ENCODE measurements at regions not wholly inside any gene's neighbourhood (a gene's known extent, or its start where the extent isn't known, plus 50 kb on each side); places are given as distances from the start of the nearest gene placed in this dataset.

DNA sequence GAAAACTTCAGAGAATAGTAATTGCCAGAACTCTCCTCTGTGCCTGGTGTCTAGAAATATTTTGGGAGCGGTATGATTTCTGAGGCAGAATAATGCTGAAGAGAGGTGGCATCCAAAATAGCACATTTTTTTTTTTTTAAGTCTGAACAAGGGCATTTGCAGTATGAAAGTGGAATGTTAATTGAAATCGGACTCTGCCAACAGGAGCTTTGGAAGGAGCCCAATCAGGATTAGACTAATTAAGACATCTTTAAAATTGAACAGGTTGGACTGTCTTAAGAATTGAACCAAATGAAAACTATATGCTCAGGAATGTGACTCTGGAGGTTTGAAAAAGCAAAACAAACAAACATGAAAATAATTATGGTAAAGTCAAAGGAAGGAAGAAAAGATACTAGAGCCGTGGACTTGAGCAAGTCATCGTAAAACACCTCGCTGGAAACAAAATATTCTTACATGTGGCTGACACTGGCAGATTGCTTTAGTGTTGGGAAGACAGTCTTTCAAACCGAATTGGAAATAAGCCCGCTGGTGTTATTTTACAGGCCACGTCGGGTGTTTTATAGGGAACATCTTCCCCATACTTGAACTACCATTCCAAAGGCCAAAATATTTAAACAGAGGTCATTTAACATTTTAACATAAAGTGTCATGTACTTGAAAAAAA lies 436.3 kb downstream of the VRK1 start:
- TF ChIP-seq, protein P1, sequence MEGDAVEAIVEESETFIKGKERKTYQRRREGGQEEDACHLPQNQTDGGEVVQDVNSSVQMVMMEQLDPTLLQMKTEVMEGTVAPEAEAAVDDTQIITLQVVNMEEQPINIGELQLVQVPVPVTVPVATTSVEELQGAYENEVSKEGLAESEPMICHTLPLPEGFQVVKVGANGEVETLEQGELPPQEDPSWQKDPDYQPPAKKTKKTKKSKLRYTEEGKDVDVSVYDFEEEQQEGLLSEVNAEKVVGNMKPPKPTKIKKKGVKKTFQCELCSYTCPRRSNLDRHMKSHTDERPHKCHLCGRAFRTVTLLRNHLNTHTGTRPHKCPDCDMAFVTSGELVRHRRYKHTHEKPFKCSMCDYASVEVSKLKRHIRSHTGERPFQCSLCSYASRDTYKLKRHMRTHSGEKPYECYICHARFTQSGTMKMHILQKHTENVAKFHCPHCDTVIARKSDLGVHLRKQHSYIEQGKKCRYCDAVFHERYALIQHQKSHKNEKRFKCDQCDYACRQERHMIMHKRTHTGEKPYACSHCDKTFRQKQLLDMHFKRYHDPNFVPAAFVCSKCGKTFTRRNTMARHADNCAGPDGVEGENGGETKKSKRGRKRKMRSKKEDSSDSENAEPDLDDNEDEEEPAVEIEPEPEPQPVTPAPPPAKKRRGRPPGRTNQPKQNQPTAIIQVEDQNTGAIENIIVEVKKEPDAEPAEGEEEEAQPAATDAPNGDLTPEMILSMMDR (IDR thresholded peaks at IDR 0.05): no peak
- TF ChIP-seq EZH2phosphoT487 (IDR thresholded peaks at IDR 0.05; ENCODE audit: borderline replicate concordance, low read depth) (no peak), MXI1 (IDR thresholded peaks at IDR 0.05; ENCODE audit: low read depth, low read length) (no peak), RCOR1 (IDR thresholded peaks at IDR 0.05; ENCODE audit: low read length) (no peak), ZBTB33 (IDR thresholded peaks at IDR 0.05; ENCODE audit: borderline replicate concordance, low read depth) (no peak), NFIC (IDR thresholded peaks at IDR 0.05; ENCODE audit: borderline replicate concordance) (no peak), RXRA (IDR thresholded peaks at IDR 0.05; ENCODE audit: borderline replicate concordance, low read depth) (no peak), POLR2AphosphoS5 (IDR thresholded peaks at IDR 0.05; ENCODE audit: low read depth, low read length) (no peak), SIN3A (IDR thresholded peaks at IDR 0.05; ENCODE audit: borderline replicate concordance, low read depth, low read length) (no peak), CHD2 (IDR thresholded peaks at IDR 0.05; ENCODE audit: low read length, partially characterized antibody) (no peak), USF1 (IDR thresholded peaks at IDR 0.05; ENCODE audit: borderline replicate concordance, low read depth) (no peak), TCF12 (IDR thresholded peaks at IDR 0.05) (no peak), JUND (IDR thresholded peaks at IDR 0.05) (no peak)

All from SK-N-SH (cell line).